Amniotic epithelial cell (primary cell): ENCODE measurements at regions not wholly inside any gene's neighbourhood (a gene's known extent, or its start where the extent isn't known, plus 50 kb on each side); places are given as distances from the start of the nearest gene placed in this dataset.
"Not testable (repeated sequence)": the region's sequence is repeated elsewhere in the genome, so short reads cannot be mapped to it uniquely, and the experiment has no call there.

Experiments
- DNase-seq: peaks from one replicate; pipeline ENCODE4 v3.0.0-alpha.2; 2010; ENCODE audit warnings: low read depth

- no peak for DNase-seq
Observed at GRCh38 chr2:239746559-239747246, 278.4 kb downstream of the NDUFA10 start.

- DNase-seq = no peak
Observed at GRCh38 chr2:239745386-239746227, 279.5 kb downstream of the NDUFA10 start.

DNA sequence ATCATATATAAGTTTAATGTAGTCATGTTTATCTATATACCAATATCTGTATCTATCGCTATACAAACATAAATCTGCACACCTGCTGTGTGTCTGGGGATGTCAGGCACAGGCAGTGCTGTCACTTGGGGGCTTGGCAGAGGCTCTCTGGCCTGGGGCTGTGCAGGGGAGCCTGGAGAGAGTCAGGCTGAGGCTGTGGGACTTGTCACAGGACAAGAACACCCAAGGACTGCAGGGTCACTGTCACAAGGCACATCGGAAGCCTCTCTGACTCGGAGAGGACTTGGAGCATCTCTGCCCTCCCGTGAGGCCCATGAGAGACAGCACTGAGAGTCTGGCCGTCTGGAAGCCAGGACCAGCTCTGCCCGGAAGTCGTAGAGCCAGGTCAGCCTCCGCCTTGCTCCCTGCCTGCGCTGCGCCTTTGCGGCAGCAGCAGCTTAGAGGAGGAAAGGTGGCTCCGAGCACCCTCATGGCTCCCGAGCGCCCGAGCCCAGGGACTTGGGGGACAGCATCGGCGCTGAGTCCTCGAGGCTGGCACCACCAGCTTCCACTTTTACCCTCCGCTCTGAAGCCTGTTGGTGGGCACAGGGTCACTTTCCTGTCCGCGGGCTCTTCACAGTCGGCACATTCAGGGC is 280.3 kb downstream of the NDUFA10 start:
- DNase-seq = no peak

GRCh38 chr2:239743206-239743605 is 281.9 kb downstream of the NDUFA10 start:
- no peak for DNase-seq

- DNase-seq = no peak
Observed at GRCh38 chr2:239742377-239742776, 282.8 kb downstream of the NDUFA10 start.

DNA sequence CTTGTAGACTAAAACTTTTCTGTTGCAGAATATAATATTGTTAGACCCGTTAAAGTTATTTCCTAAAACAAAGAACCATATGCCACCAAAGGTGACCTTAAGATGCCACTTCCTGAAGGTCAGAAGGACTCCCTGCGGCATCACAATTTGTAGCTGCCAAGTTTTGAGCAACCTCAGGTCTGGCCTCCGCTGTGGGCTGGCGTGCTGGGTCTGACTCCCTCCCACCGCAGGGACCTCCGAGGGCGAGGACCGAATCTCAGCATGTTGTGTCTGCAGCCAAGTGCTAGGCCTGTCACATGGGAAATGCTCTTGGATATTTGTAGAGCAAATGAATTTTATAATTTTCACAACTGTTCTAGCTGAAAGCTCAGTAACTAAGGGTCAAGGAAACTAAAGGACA is 285.9 kb downstream of the NDUFA10 start:
- no peak for DNase-seq

DNA sequence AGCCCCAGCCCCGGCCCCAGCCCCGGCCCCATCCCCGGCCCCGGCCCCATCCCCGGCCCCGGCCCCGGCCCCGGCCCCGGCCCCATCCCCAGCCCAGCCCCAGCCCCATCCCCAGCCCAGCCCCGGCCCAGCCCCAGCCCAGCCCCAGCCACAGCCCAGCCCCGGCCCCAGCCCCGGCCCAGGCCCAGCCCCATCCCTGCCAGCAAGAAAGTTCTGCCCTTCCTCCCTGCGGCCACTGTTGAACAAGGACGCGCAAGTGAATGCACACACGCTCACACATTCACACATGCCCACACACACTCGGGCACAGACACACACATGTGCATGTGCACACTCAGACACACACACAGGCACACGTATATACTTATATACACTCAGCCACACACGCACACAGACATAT is 287.0 kb downstream of the NDUFA10 start:
- no peak for DNase-seq

DNA sequence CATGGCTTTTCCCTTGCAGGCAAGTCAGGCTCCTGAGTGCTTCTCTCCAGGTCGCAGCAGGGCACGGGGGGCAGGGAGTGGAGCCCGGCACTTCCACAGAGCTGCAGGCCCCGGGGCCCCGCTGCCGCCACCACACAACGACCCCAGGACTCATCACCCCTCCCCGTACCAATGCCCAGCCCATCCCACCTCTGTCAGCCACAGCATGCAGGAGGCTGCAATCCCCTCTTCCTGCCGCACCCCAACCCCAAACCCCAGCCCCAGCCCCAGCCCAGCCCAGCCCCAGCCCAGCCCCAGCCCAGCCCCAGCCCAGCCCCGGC is 288.0 kb downstream of the NDUFA10 start:
- no peak for DNase-seq

DNA sequence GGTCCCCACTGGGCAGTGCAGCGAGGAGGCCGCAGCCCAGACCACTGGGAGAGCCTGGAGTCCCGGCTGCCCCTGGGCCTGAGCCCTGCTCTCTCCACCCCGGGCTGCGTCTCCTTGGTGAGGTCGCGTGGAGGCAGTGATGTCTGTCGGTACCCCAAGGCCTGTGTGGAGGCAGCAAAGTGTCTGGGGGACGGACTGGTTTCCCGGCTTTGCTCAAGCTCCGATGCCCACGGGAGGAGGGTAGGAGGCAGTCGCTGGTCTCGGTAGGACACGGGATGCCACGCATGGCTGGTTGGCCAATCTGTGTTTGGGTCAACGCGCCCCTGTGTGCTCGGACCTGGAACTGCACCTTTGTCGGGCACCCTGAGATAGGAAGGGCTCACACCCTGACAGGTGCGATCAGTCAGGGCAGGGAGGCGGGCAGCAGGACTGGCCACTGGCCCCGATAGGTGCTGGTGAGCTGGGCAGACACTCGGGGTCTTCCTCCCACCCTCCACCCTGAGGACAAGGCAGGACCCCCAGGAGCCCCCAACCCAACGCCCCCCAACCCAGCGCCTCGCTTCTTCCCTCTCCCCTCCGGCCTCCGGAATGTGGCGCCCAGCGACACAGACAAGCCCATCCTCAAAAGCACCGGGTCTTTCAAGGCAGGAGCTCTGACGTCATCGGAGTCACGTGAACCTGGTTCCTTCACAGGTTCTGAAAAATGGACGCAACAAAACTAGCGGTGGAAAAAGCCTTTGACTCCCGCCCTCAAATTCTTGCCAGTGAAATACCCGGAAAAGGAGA is 288.6 kb downstream of the NDUFA10 start:
- no peak for DNase-seq

DNA sequence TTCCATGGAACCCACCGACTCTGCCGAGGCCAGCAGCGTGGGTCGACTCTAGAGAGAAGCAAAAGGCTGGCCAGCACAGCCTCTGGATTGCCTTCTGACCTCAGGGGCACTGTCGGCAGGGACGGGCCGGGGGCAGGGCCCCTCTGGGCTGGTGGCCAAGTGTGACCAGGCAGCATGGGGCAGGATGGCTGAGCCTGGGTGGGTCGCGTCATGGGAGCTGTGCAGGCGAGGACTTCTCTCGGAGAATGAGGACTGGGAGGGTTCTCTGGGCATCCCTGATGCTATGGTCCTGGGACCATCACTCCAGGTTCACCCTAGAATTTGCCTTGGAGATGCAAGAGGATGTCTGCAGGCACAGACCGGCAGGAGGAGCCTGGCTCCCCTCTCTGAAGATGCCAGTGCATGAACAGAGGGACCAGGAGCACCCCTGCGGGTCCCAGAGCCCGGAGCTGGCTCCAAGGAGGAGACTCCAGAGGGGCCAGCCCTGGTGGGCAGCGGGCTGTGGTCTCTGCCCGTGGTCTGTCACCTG is 289.2 kb downstream of the NDUFA10 start:
- DNase-seq = no peak

DNA sequence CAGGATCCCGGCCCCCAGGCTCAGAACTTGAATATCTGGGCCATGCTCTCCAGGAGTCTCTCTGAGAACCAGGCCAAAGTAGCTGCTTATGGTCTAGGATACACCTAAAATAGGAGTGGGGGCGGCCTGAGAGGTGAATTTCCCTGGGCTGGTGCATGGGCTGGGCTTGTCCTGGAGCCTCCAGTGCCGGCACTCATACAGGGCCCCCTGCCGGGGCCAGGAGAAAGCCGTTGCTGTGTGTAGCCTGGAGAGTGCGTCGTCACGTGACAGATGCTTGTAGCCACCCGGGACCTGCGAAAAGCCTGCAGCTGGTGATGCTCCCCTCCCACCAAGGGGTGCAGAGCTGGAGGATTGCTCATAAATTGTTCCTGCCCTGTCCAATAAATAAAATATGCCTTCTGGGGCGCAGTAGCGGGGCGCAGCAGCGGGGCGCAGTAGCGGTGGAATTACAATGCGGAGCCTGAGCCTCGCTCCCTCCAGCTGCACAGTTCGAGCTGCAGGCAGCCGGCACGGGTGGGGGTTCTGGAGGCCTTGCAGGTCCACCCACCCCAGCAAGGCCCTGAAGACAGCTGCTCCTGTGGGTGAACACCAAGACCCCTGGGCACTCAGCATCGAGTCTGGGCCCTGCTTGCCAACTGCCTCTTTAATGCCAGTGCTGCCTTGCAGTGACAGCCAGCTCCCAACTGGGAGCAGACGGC is 289.9 kb downstream of the NDUFA10 start:
- DNase-seq = no peak

GRCh38 chr2:239734436-239735005 is 290.6 kb downstream of the NDUFA10 start:
- DNase-seq = no peak

- no peak for DNase-seq
Observed at GRCh38 chr2:239732666-239733010, 292.5 kb downstream of the NDUFA10 start.

- no peak for DNase-seq
Observed at GRCh38 chr2:239731998-239732665, 293.0 kb downstream of the NDUFA10 start.

DNA sequence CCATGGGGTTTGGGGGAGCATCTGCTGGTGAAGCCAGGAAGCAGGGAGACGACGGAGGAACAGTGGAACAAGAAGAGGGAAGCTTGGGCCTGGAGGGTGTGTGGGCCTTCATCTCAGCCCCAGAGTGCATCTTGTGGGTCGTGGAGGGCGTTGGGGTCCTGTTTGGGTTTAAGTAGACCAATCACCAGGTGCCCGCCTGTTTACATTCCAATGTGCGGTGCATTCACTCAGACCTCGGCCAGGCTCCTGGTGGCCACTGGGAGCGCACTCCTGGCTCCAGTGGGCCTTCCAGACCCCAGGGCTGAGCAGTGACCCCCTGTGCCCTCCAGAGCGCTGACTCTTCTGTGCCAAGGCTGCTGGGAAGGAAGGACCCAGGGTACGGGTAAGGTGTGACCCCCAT is 293.7 kb downstream of the NDUFA10 start:
- no peak for DNase-seq

GRCh38 chr2:239730897-239731296 is 294.2 kb downstream of the NDUFA10 start:
- DNase-seq = no peak

DNA sequence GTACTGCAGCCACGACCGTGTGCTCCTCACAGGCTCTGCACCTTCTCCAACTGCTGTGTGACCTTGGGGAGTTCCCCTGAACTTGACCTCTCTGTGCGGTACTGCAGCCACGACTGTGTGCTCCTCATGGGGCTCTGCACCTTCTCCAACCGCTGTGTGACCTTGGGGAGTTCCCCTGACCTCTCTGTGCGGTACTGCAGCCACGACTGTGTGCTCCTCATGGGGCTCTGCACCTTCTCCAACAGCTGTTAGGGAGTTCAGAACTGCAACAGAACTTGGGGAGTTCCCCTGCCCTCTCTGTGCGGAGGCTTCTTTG is 294.6 kb downstream of the NDUFA10 start:
- not testable (repeated sequence) for DNase-seq

DNA sequence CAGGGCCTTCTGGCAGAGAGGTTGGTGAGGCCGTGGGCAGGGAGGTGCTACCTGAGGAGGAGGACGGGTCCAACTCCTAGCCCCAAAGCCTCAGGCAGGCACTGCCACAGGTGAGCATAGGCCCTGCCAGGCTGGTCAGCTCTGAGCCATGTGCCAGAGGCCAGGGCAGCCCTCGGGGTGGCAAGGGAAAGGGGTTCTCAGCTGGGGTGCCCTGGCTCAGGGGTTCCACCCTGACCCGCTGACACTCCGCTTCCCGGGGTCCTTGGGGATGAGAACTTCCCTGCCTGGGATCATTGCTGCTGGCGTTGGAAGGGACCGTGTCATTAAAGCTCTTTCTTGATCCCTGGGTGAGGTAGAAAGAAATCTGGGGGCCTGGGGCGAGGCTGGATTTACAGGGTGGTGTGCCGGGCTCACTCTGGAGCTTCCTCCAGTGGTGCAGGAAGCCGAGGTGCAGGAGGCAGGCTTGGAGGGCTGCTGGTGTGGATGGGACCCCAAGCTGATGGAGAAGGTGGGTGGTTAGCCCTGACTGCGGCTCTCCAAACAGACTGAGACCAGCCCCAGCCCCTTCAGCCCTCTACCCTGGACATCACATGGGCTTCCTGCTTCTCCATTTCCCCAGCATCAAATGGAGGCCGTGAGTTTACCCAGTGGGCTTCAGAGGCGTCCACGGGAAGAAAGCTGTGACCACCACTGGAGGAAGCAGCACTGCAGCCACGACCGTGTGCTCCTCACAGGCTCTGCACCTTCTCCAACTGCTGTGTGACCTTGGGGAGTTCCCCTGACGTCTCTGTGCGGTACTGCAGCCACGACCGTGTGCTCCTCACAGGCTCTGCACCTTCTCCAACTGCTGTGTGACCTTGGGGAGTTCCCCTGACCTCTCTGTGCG is 295.2 kb downstream of the NDUFA10 start:
- no peak for DNase-seq

GRCh38 chr2:239729151-239729550 is 296.0 kb downstream of the NDUFA10 start:
- DNase-seq = no peak

DNA sequence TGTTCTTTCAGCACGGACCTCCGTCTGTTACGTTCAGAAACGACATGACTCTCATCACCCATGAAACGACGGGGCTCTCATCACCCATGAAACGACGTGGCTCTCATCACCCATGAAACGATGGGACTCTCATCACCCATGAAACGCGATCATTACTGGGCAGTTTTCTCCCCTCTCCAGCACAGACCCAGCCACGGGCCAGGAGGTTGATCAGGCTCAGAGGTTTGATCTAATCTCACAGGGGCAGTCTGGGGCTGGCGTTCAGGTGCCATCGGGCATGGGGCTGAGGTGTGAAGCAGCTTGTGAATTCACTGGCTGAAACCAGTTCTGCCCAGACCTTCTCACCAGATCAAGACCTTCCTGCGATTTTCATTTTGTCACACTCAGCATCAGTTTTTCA is 296.4 kb downstream of the NDUFA10 start:
- no peak for DNase-seq
